GM04503 (cell line): ENCODE measurements at regions not wholly inside any gene's neighbourhood (a gene's known extent, or its start where the extent isn't known, plus 50 kb on each side); places are given as distances from the start of the nearest gene placed in this dataset.

ENCODE experiments used
- DNase-seq: peaks from one replicate; pipeline ENCODE4 v3.0.0-alpha.2; 2012; ENCODE audit warnings: low read depth

DNA sequence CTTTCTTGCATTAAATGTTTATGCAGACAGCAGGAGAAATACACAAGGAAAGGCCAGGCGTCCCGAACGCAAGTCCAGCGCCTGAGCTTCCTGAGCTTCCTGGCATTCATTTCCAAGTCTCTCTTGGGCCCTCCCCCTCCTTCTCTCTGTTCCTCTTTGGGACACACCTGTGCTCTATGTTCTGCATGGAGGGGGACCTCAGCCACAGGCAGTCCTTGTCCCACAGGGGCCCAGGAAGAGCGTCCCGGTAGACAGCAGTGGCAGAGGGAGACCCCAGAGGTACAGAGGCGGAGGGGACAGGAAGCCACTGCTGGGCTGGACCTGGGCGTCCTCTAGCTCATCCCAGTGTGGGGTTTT is 221.3 kb downstream of the C9orf50 start:
- no peak for DNase-seq

DNA sequence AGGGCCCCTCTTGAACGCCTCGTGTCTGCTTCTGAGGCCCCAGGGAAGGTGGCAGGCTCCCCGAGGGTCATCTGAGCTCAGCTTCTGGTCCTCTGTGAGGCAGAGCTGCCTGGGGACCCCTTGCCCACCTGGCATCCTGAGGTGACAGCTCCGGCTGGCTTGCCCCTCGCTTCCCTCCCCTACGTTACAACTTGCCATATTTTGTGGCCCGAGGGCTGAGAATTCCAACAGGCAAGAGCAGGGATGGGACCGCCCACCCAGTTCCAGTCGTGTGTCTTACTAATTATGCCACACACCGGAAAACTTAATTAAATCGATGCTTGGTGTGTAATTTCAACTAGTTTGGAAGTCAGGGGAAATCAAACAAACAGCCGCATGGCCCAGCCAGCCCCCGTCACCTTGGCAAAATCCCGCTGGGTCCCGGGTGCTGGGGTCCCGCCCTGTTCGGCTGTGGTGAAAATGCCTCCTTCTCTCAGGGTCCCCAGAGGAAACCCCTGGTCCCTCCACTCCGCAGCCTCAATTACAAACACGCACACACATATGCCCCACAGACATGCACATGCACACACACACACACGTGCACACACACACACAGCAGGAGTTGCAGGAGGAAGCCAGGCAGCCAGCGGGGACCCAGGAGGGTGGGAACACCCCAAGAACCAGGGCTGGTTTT is 221.0 kb upstream of the IER5L start:
- DNase-seq: no peak

- DNase-seq: no peak
These were observed 220.3 kb upstream of the IER5L start for GRCh38 chr9:129398101-129398960.

DNA sequence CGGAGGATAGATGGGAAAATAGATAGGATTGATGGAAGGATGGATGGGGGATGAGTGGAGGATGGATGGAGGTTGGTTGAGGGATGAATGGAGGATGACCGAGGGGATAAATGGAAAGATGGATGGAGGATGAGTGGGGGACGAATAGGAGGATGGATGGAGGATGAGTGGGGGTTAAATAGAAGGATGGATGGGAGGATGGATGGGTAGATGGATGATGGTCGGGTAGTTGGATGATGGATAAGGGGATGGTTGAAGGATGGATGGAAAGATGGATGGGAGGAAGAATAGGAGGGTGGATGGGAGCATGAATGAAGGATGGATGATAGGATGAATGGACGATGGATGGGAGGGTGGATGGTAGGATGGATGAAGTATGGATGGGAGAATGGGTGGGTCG is 219.3 kb upstream of the IER5L start:
- no peak for DNase-seq

DNA sequence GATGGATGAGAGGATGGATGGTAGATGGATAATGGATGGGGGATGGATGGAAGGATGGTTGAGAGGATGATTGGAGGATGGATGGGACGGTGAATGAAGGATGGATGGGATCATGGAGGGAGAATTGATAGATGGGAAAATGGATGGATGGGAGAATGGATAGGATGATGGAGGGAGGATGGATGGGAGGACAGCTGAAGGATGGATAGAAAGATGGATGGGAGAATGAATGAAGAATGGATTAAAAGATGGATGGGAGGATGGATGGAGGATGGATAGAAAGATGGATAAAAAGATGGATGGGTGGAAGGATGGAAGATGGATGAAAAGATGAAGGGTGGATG is 218.3 kb upstream of the IER5L start:
- DNase-seq: no peak

DNA sequence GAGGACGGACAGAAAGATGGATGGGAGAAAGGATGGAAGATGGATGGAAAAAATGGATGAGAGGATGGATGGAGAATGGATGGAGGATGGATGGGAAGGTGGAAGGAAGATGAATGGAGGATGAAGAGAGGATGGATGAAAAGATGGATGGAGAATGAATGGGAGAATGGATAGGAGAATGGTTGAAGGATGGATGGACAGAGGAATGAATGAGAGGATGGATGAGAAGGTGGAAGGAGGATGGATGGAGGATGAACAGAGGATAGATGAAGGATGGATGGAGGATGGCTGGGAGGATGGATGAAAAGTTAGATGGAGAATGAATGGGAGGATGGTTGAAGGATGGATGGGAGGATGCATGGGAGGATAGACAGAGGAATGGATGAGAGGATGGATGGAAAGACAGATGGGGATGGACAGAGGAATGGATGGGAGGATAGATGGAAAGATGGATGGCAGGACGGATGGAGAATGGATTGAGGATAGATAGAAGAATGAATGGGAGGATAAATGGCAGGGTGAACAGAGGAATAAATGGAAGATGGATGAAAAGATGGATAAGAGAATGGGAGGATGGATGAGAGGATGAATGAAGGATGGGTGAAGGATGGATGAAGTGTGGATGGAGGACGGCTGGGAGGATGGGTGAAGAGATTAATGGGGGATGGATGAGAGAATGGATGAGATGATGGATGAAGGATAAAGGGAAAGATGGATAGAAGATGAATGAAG is 217.7 kb upstream of the IER5L start:
- DNase-seq: no peak

GRCh38 chr9:129394886-129395279 is 216.8 kb upstream of the IER5L start:
- no peak for DNase-seq

- DNase-seq: no peak
These were observed 216.2 kb upstream of the IER5L start for GRCh38 chr9:129394061-129394885.

DNA sequence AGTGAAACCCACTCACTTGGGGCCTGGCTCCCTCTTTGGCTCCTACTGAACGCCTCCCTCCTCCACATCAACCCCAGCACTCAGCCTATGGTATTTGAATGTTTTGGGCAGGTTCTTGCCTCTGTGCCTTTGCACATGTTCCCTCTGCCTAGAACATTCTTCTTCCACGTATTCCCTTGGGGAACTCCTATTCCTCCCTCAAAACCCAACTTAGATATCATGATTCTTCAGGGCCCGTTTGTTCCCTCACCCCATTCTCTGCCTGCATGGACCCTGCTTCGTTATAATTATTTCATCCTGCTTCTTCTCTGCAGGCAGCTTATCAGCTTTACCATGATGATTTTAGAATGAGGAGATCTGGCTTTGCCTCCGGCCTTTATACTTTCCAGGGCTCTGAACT is 215.0 kb upstream of the IER5L start:
- DNase-seq: no peak

DNA sequence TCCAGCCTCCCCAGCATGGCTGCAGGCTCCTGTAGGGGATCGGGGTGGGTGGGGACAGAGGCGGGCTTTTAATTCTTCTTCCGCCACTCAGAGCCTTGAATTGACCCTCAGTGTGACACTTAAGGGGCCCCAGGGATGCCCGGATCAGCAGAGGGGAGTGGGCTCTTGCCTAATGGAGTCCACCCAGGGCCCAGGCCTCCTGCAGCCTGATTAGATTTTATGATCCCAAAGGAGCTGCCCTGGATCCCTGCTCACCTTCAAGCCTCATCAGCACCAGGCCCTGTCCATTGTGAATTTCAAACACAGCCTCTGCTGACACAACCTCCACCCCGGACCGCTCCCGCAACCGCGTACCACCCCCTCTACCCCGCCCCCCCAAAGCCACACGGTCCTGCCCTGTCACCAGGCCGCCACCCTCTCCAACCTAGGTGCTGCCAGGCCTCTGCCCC is 214.1 kb upstream of the IER5L start:
- DNase-seq: no peak

GRCh38 chr9:129391221-129391661 is 213.2 kb upstream of the IER5L start:
- DNase-seq: no peak

DNA sequence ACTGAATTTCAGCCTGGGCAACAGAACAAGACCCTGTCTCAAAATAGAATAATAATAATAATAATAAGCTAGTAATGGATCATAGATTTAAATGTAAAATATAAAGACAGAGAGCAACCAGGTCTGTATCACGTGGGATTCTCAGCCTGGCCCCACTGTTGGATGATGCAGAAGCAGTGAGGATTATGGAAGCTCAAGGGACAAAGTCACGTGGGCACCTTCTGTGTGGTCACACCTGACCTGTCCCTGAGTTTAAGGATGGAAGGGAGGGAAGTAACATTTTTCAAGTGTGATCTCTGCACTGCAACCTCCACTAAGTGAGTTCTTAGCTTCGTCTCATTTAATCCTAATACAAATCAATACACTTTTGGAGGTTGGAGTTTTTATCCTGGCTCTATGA is 212.5 kb upstream of the IER5L start:
- no peak for DNase-seq

GRCh38 chr9:129387822-129388221 is 209.8 kb upstream of the IER5L start:
- no peak for DNase-seq

DNA sequence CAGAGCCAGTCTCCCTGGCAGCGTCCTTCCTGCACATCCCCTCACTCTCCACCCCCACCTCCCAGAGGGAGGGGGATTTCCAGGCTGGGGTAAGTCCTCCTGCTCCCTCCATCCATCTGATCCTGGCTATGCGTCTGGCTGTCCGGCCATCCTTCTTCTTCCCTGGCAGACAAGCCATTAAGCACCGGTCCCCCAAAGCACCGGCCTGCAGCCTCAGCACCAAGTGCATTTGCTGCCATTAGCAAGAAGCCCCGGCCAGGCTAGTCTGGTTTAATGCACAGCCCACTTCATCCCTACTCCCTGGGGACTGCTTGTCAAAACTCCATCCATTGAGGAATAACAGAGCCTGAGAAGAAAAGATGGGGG is 208.7 kb upstream of the IER5L start:
- DNase-seq: no peak

GRCh38 chr9:129385211-129385934 is 207.3 kb upstream of the IER5L start:
- DNase-seq: no peak

DNA sequence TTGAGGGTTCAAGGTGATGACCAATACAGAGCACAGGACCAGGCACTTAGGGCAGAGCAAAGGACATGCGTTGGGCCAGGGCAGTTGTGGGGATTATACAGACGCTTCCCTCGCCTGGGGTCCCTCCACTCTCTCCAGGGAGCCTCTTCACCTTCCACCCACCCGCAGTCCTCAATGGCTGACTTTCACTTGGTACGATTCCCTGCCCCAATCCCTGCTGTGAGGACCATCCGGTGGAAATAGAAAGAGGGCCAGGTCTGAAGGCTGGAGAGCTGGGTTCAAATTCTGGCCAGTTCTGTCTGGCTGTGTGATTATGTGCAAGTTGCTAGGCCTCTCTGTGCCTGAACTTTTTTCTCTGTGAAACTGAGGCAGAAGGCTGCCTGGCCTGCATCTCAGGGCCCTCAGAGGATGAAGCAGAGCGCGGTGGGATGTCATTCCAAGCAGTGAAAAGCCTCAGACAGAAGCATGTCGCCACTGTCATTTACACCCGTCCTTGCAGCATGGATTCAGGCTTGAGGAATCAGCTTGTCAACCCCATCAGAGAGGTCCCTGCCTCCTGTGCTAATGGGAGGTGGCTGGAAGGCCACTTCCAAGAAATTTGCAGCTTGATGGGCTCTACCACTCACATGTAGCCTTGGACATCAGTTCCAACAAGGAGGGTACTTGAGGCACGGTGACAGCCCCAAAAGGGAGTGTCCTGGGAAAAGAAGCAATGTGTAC is 206.6 kb upstream of the IER5L start:
- no peak for DNase-seq

DNA sequence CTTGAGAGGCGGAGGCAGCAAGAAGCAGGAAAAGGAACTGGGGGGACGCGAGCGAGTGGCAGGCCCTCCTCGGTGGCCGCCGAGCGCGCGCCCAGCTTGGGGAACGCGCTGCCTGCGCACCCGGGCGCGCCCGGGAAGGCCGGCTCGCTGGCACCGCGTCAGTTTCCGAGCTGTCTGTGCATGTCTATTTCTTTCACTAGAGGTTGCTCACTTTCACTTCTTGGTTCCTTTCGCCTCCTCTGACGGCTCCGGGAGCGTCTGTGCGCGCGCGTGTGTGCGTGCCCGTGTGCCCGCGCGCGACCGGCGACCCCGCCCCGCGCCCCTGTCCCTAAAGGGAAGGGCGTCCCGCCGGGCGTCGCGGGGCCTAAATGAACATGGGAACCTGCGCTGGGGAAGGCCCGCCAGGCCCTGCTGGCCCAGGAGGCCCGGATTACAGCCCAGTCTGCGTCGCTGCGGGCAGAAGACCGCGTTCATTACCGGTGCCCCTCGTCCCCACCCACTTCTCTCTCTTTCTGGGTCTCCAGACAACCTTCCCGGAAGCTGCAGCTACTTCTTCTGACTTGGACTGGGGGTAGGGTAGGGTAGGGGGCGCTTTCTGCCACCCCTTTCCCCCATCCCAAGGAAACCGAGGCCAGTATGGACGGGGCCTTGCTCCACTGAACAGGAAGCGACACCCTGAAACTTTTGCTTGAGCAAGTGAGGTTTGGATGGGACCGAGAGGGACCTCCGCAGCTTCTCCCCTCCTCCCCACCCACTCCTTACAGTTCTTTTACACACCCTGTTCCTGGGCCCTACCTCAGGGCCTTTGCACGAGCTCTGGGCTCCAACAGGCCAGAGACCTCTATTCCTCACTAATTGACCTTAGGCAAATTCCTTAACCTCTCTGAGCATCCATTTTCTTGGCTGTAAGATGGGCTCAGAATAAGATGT is 205.8 kb upstream of the IER5L start:
- DNase-seq: peak; percentile 21

- no peak for DNase-seq
These were observed 205.0 kb upstream of the IER5L start for GRCh38 chr9:129383019-129383560.

- DNase-seq: no peak
These were observed 204.4 kb upstream of the IER5L start for GRCh38 chr9:129382281-129383018.
